A673 (cell line): ENCODE measurements at regions not wholly inside any gene's neighbourhood (a gene's known extent, or its start where the extent isn't known, plus 50 kb on each side); places are given as distances from the start of the nearest gene placed in this dataset.

Source experiments
- BruUV-seq: library from RNA; stranded (reverse); fragments of 400-500 nt; replicated peaks from 2 replicates; lab custom pipeline; 2021; lab: Mats Ljungman, UMichigan
- CTCF ChIA-PET: fragments of 300-600 bp; sonication (Branson Sonifier 250); formaldehyde crosslinking; loops from one replicate; lab custom pipeline; 2022; ENCODE audit warnings: antibody characterized with exemption; lab: Charles Lee
- POLR2A ChIA-PET: fragments of 300-600 bp; sonication (Branson Sonifier 250); formaldehyde crosslinking; loops from one replicate; lab custom pipeline; 2022; ENCODE audit warnings: antibody characterized with exemption; ENCODE audit not compliant: low non-redundant PET; lab: Charles Lee
- DNase-seq: peaks from one replicate; pipeline ENCODE4 v3.0.0-alpha.2; 2015; ENCODE audit warnings: low spot score
- H3K27ac ChIP-seq: fragments of 200-600 bp; sonication (generic); 2 replicates; pipeline ENCODE4 v1.5.1; 2016; ENCODE audit warnings: mixed run types, low read depth, mild to moderate bottlenecking, mixed read lengths, antibody characterized with exemption, low read length; ENCODE audit not compliant: poor library complexity, severe bottlenecking
- H3K27me3 ChIP-seq: fragments of 200-600 bp; sonication (generic); replicated peaks from 2 replicates; pipeline ENCODE4 v1.6.1; 2017; ENCODE audit warnings: mixed run types, low read depth, mild to moderate bottlenecking, mixed read lengths, antibody characterized with exemption, low read length; ENCODE audit not compliant: insufficient read depth, poor library complexity
- H3K36me3 ChIP-seq: fragments of 200-600 bp; sonication (generic); 2 replicates; pipeline ENCODE4 v1.6.1; 2016; ENCODE audit warnings: mixed run types, mild to moderate bottlenecking, mixed read lengths, antibody characterized with exemption, low read length; ENCODE audit not compliant: insufficient read depth, poor library complexity, severe bottlenecking
- H3K4me1 ChIP-seq: fragments of 200-600 bp; sonication (generic); 2 replicates; pipeline ENCODE4 v1.6.1; 2017; ENCODE audit warnings: mixed run types, mild to moderate bottlenecking, mixed read lengths, antibody characterized with exemption, low read length; ENCODE audit not compliant: insufficient read depth, poor library complexity, severe bottlenecking
- H3K4me3 ChIP-seq: fragments of 200-600 bp; sonication (generic); 2 replicates; pipeline ENCODE4 v1.5.1; 2016; ENCODE audit warnings: low read depth, mixed run types, mild to moderate bottlenecking, mixed read lengths, low read length; ENCODE audit not compliant: poor library complexity, severe bottlenecking
- H3K9me3 ChIP-seq: fragments of 200-600 bp; sonication (generic); 2 replicates; pipeline ENCODE4 v1.6.1; 2016; ENCODE audit warnings: mixed run types, low read depth, mild to moderate bottlenecking, mixed read lengths, antibody characterized with exemption, low read length; ENCODE audit not compliant: poor library complexity, severe bottlenecking
- EZH2 ChIP-seq: fragments of 200-600 bp; sonication (generic); IDR thresholded peaks from 2 replicates; pipeline ENCODE4 v1.6.1; 2017; ENCODE audit warnings: borderline replicate concordance, low read depth, mild to moderate bottlenecking, mixed read lengths, antibody characterized with exemption, low read length; ENCODE audit not compliant: poor library complexity, severe bottlenecking
- intact Hi-C: fragments of 100-400 bp; cut with micrococcal nuclease; formaldehyde crosslinking; loops from one replicate; pipeline ENCODE4 v1.10.0; 2022; ENCODE audit not compliant: unreplicated experiment
- TF ChIP-seq, protein P1 (sequence below): fragments of 300-800, 200-600 bp; sonication (generic); conservative IDR thresholded peaks from 2 replicates; pipeline ENCODE4 v1.5.1; 2017; ENCODE audit warnings: low read depth, mild to moderate bottlenecking, antibody characterized with exemption, low read length, moderate library complexity, mixed read lengths

DNA sequence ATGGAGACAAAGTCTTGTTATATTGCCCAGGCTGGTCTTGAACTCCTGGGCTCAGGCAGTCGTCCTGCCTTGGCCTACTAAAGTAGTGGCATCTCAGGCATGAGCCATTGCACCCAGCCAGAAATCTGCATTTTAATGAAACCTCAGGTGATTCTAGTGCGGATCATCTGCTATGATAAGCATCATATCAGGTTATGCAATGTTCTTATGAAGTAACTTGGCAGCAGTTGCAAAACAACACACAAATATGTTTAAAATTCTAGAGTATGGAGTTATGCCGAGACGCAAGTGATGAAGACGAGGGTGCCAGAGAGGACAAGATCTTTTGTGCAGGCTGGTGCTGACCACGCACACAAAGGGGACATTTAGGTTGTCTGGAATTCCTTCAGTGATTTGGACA is 153.2 kb upstream of the MEF2C start:
- Histone ChIP-seq H3K27me3 (no peaks in the 10 kb centered on the region), H3K36me3 (no peaks in the 10 kb centered on the region), H3K9me3 (no peaks in the 10 kb centered on the region), H3K4me3 (no peak overlapping the region), H3K27ac (no peak overlapping the region), H3K4me1 (no peaks in the 10 kb centered on the region)
- intact Hi-C loops: no loop called here
- CTCF ChIA-PET: no interaction called here
- no TSS peak for BruUV-seq
- POLR2A ChIA-PET: no interaction called here
- no peak for TF ChIP-seq EZH2
- TF ChIP-seq, protein P1, sequence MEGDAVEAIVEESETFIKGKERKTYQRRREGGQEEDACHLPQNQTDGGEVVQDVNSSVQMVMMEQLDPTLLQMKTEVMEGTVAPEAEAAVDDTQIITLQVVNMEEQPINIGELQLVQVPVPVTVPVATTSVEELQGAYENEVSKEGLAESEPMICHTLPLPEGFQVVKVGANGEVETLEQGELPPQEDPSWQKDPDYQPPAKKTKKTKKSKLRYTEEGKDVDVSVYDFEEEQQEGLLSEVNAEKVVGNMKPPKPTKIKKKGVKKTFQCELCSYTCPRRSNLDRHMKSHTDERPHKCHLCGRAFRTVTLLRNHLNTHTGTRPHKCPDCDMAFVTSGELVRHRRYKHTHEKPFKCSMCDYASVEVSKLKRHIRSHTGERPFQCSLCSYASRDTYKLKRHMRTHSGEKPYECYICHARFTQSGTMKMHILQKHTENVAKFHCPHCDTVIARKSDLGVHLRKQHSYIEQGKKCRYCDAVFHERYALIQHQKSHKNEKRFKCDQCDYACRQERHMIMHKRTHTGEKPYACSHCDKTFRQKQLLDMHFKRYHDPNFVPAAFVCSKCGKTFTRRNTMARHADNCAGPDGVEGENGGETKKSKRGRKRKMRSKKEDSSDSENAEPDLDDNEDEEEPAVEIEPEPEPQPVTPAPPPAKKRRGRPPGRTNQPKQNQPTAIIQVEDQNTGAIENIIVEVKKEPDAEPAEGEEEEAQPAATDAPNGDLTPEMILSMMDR: no peak
- DNase-seq: no peak

DNA sequence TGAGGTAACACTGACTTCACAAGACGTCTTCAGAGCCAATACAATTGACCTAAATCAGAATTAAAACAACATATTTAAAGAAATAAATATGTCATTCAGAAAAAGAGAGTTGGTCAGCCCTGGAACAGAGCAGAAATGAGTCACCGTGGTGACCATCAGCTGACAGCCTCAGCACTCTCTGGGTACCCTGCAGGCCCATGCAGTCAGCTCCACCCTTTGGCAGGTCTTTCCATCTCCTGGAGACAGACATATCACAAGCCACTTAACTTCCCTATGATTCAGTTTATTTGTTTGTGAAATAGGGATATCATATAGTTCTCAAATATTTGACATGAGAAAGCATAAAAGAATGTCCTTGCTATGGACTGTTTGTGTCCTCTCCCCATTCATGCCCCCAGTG is 151.6 kb upstream of the MEF2C start:
- TF ChIP-seq EZH2: no peak
- TF ChIP-seq, protein P1: no peak
- Histone ChIP-seq H3K4me3 (no peak overlapping the region), H3K4me1 (no peaks in the 10 kb centered on the region), H3K27me3 (no peaks in the 10 kb centered on the region), H3K27ac (no peak overlapping the region), H3K9me3 (no peaks in the 10 kb centered on the region), H3K36me3 (no peaks in the 10 kb centered on the region)
- no TSS peak for BruUV-seq
- DNase-seq: no peak
- ChIA-PET CTCF (no interaction called here), POLR2A (no interaction called here)
- intact Hi-C loops: no loop called here

DNA sequence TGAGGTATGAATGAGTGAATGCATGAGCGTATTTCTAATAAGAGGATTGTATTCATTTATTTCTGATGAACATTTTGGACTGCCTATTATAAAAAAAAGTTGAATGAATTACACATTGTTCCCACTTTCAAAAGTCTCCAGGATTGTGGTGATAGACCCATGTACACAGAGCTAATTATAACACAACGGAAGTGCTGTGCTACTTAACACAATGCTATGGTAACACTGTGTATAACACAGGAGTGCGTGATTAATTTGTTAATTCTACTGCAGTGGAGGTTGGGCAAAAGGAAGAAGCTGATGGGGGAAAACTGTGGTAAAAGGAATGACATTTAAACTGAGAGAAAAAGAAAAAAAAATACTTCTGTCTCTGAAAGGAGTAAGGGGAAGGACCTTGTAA is 147.8 kb upstream of the MEF2C start:
- DNase-seq: no peak
- Histone ChIP-seq H3K9me3 (no peaks in the 10 kb centered on the region), H3K36me3 (no peaks in the 10 kb centered on the region), H3K4me1 (no peaks in the 10 kb centered on the region), H3K27ac (no peak overlapping the region), H3K4me3 (no peak overlapping the region), H3K27me3 (no peaks in the 10 kb centered on the region)
- TF ChIP-seq, protein P1: no peak
- TF ChIP-seq EZH2: no peak
- POLR2A ChIA-PET: no interaction called here
- intact Hi-C loops: no loop called here
- BruUV-seq: no TSS peak
- CTCF ChIA-PET: no interaction called here
